ENCODE measurements at regions not wholly inside any gene's neighbourhood (a gene's known extent, or its start where the extent isn't known, plus 50 kb on each side); places are given as distances from the start of the nearest gene placed in this dataset.

DNA sequence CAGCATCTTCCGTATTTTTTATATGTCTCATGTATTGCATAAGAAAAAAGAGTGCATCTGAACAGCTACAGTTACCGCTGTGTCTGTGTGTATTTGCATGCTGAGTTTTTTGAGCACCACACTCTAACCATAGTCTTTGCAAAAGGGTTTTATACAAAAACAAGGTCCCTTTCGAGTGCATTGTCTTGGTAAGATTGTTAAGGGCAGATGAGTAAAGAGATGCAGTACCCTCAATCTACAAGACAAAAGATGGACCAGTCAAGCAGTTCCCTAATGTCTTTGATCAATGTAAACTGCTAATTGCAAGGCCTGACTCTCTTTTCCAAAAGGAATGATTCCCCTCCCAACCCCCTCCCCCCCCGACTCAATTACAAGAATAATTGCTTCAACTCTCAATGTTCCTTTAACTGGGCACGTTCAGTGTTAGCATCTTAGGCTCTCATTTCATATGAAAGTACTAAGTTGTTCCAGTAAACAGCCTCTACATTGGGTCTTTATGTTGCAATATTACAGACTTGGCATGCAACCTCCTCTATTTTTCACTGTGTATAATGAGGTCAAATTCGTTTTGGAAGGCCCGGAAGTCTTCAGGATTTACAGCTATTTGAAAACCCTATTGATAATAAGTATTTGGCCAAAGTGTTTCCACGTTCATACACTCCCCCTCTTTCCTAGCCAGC lies 471.4 kb upstream of the RBFOX1 start (continued):
- TF ChIP-seq, protein P1, sequence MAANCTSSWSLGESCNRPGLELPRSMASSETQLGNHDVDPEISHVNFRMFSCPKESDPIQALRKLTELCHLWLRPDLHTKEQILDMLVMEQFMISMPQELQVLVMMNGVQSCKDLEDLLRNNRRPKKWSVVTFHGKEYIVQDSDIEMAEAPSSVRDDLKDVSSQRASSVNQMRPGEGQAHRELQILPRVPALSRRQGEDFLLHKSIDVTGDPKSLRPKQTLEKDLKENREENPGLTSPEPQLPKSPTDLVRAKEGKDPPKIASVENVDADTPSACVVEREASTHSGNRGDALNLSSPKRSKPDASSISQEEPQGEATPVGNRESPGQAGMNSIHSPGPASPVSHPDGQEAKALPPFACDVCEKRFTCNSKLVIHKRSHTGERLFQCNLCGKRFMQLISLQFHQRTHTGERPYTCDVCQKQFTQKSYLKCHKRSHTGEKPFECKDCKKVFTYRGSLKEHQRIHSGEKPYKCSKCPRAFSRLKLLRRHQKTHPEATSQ (tag by site-specific recombination; IDR thresholded peaks at IDR 0.05) = no peak
- TF ChIP-seq ZNF223 (tag by site-specific recombination; IDR thresholded peaks at IDR 0.05) (no peak), ZNF175 (tag by site-specific recombination; IDR thresholded peaks at IDR 0.05) (no peak), ZBTB26 (tag by site-specific recombination; optimal IDR thresholded peaks at IDR 0.05) (no peak)

DNA sequence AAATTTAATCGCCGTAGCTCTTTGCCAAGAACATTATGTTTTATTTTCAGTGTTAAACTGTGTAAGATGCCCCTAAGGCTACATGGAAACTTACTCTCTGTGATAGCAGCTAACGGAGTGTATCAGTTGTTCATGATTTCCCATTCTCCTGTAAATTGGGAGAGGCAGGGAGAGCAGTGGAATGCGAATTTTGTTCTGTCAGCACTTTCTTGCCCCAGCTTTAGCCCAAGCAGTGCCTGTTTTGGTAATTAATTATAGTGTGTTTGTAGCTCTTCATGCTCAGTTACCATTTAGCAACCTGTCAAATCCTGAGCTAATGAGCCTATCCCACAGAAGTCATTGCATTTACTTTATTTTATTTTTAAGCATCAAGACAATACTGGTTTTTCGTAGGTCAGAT lies 475.1 kb upstream of the RBFOX1 start:
- Histone ChIP-seq H3K4me3 (ENCODE audit: low read depth, low read length) (no peak overlapping the region), H3K27ac (ENCODE audit: extremely low read depth, low read depth, low read length) (no peak overlapping the region), H3K9me3 (ENCODE audit: control insufficient read depth, insufficient read depth, low read depth, low read length) (no peaks in the 10 kb centered on the region), H3K36me3 (ENCODE audit: control insufficient read depth in 2 of 2, insufficient read depth in 1 of 2, low read length in 2 of 2) (no peaks in the 10 kb centered on the region), H3K4me1 (ENCODE audit: control insufficient read depth, insufficient read depth, low read length) (no peaks in the 10 kb centered on the region)
- ChIA-PET CTCF (no interaction called here), POLR2A (no interaction called here)
- TF ChIP-seq ZNF19 (tag by site-specific recombination; IDR thresholded peaks at IDR 0.05; ENCODE audit: low read depth) (no peak), ZSCAN18 (tag by site-specific recombination; IDR thresholded peaks at IDR 0.05) (no peak), ZNF10 (tag by site-specific recombination; IDR thresholded peaks at IDR 0.05) (no peak), ZNF792 (tag by site-specific recombination; IDR thresholded peaks at IDR 0.05) (no peak)

GRCh38 chr16:6856578-6856977 lies 476.1 kb upstream of the RBFOX1 start:
- CTCF ChIA-PET = no interaction called here
- no peaks in the 10 kb centered on the region for H3K36me3 ChIP-seq (ENCODE audit: control insufficient read depth in 2 of 2, insufficient read depth in 1 of 2, low read length in 2 of 2)
- no peak overlapping the region for H3K4me3 ChIP-seq (ENCODE audit: low read depth, low read length)
- no peaks in the 10 kb centered on the region for H3K9me3 ChIP-seq (ENCODE audit: control insufficient read depth, insufficient read depth, low read depth, low read length)
- H3K27ac ChIP-seq (ENCODE audit: extremely low read depth, low read depth, low read length) = no peak overlapping the region
- no peaks in the 10 kb centered on the region for H3K4me1 ChIP-seq (ENCODE audit: control insufficient read depth, insufficient read depth, low read length)
- TF ChIP-seq ZNF549 (tag by site-specific recombination; IDR thresholded peaks at IDR 0.05) = no peak
- no peak for TF ChIP-seq WT1 (tag by site-specific recombination; IDR thresholded peaks at IDR 0.05)
- no peak for TF ChIP-seq ZFP37 (tag by site-specific recombination; IDR thresholded peaks at IDR 0.05)
- TF ChIP-seq ZNF398 (tag by site-specific recombination; IDR thresholded peaks at IDR 0.05) = no peak
- no peak for TF ChIP-seq RBAK (tag by site-specific recombination; IDR thresholded peaks at IDR 0.05)
- TF ChIP-seq, protein P2, sequence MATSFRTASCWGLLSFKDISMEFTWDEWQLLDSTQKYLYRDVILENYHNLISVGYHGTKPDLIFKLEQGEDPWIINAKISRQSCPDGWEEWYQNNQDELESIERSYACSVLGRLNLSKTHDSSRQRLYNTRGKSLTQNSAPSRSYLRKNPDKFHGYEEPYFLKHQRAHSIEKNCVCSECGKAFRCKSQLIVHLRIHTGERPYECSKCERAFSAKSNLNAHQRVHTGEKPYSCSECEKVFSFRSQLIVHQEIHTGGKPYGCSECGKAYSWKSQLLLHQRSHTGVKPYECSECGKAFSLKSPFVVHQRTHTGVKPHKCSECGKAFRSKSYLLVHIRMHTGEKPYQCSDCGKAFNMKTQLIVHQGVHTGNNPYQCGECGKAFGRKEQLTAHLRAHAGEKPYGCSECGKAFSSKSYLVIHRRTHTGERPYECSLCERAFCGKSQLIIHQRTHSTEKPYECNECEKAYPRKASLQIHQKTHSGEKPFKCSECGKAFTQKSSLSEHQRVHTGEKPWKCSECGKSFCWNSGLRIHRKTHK (tag by site-specific recombination; IDR thresholded peaks at IDR 0.05) = no peak
- no peak for TF ChIP-seq SCRT2 (tag by site-specific recombination; IDR thresholded peaks at IDR 0.05)
- no peak for TF ChIP-seq SP7 (tag by site-specific recombination; IDR thresholded peaks at IDR 0.05)
- TF ChIP-seq, protein P3, sequence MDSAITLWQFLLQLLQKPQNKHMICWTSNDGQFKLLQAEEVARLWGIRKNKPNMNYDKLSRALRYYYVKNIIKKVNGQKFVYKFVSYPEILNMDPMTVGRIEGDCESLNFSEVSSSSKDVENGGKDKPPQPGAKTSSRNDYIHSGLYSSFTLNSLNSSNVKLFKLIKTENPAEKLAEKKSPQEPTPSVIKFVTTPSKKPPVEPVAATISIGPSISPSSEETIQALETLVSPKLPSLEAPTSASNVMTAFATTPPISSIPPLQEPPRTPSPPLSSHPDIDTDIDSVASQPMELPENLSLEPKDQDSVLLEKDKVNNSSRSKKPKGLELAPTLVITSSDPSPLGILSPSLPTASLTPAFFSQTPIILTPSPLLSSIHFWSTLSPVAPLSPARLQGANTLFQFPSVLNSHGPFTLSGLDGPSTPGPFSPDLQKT (IDR thresholded peaks at IDR 0.05; ENCODE audit: borderline replicate concordance, low read depth, low read length) = no peak
- TF ChIP-seq ZNF23 (tag by site-specific recombination; IDR thresholded peaks at IDR 0.05; ENCODE audit: borderline replicate concordance) = no peak
- TF ChIP-seq ZNF2 (tag by site-specific recombination; IDR thresholded peaks at IDR 0.05) = no peak
- TF ChIP-seq ZNF785 (tag by site-specific recombination; IDR thresholded peaks at IDR 0.05) = no peak
- no peak for TF ChIP-seq INSM2 (tag by site-specific recombination; IDR thresholded peaks at IDR 0.05)
- TF ChIP-seq, protein P4, sequence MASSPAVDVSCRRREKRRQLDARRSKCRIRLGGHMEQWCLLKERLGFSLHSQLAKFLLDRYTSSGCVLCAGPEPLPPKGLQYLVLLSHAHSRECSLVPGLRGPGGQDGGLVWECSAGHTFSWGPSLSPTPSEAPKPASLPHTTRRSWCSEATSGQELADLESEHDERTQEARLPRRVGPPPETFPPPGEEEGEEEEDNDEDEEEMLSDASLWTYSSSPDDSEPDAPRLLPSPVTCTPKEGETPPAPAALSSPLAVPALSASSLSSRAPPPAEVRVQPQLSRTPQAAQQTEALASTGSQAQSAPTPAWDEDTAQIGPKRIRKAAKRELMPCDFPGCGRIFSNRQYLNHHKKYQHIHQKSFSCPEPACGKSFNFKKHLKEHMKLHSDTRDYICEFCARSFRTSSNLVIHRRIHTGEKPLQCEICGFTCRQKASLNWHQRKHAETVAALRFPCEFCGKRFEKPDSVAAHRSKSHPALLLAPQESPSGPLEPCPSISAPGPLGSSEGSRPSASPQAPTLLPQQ (tag by site-specific recombination; IDR thresholded peaks at IDR 0.05) = no peak
- POLR2A ChIA-PET = no interaction called here

All from HEK293 (cell line).